ENCODE measurements at regions not wholly inside any gene's neighbourhood (a gene's known extent, or its start where the extent isn't known, plus 50 kb on each side); places are given as distances from the start of the nearest gene placed in this dataset.

DNA sequence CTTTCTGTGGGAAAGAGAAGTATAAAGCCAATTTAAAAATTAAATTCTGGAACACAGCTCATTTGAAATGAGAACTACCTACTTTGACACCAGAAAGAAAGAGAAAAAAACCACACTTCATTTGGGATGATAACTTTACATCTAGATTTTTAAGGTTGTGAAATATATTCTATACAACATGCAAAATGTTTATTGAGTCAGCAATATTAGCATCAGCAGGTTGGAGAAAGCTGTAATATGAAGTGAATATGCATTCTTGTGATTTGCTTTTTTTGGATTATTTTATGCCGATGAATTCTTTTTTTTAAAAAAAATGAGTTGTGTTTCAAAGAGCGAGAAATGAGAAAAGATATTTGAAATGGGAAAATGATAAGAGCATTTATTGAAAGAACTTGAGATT lies 307.0 kb upstream of the DPPA4 start (continued):
- TF ChIP-seq, protein P1, sequence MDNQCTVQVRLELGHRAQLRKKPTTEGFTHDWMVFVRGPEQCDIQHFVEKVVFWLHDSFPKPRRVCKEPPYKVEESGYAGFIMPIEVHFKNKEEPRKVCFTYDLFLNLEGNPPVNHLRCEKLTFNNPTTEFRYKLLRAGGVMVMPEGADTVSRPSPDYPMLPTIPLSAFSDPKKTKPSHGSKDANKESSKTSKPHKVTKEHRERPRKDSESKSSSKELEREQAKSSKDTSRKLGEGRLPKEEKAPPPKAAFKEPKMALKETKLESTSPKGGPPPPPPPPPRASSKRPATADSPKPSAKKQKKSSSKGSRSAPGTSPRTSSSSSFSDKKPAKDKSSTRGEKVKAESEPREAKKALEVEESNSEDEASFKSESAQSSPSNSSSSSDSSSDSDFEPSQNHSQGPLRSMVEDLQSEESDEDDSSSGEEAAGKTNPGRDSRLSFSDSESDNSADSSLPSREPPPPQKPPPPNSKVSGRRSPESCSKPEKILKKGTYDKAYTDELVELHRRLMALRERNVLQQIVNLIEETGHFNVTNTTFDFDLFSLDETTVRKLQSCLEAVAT (IDR thresholded peaks at IDR 0.05) = no peak

DNA sequence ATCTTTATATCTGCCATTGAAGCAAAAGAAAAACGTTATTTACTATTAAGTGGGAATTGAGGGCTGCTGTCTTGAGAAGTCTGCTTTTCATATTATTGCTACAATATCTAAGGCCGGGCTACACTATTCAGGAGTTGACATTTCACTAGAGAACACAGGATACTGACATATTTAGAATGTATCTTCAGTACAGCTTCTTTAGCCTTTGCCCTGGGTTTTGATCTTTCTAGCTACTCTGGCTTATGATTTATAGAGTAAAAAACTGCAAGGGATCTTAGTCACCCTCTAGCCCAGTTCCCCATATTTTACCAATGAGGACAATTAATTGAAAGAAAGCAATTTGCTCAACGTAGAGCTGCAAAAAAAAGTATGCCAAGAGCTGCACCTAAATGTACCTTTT lies 307.4 kb upstream of the DPPA4 start:
- Histone ChIP-seq H3K36me3 (ENCODE audit: control insufficient read depth in 2 of 2, insufficient read depth in 2 of 2, low read length in 1 of 2) (no peaks in the 10 kb centered on the region), H3K9me3 (replicated peaks; ENCODE audit: control insufficient read depth, insufficient read depth, low read length) (no peaks in the 10 kb centered on the region), H4K20me1 (ENCODE audit: control insufficient read depth, insufficient read depth) (no peaks in the 10 kb centered on the region), H3K79me2 (ENCODE audit: control insufficient read depth, insufficient read depth, low read length) (no peaks in the 10 kb centered on the region), H3K4me2 (ENCODE audit: control insufficient read depth, insufficient read depth) (no peak overlapping the region), H3K27ac (ENCODE audit: control insufficient read depth, insufficient read depth) (no peak overlapping the region), H3K4me1 (ENCODE audit: control insufficient read depth, insufficient read depth, low read length) (no peaks in the 10 kb centered on the region), H2AFZ (ENCODE audit: control insufficient read depth, low read depth, low read length) (no peak overlapping the region), H3K9ac (ENCODE audit: control insufficient read depth, insufficient read depth, low read length) (no peak overlapping the region), H3K4me3 (no peak overlapping the region), H3K27me3 (replicated peaks in 1 of 2; ENCODE audit: control insufficient read depth in 2 of 2, insufficient read depth in 2 of 2, low read length in 1 of 2) (no peaks in the 10 kb centered on the region)
- 0% methylated on average over 3 of the region's 3 CpGs for WGBS (ENCODE audit: insufficient coverage, insufficient replicate concordance, low lambda C conversion rate, missing lambda C conversion rate)
- CTCF ChIA-PET = no interaction called here
- POLR2A ChIA-PET = no interaction called here
- RAD21 ChIA-PET (ENCODE audit: unreplicated experiment) = no interaction called here
- no peak for DNase-seq (ENCODE audit: low read depth, low spot score)
- BruUV-seq (replicated peaks) = no TSS peak
- TF ChIP-seq SIN3A (IDR thresholded peaks at IDR 0.05; ENCODE audit: low read depth, low read length) = no peak
- no peak for ATAC-seq
- SMC1A ChIA-PET (ENCODE audit: uncharacterized antibody, unreplicated experiment) = interaction anchor here (0.6 kb wide), 1 partner anchor 1019 kb away, joined by 3 read pairs; no protein-coding TSS in a partner anchor
- in situ Hi-C loops (cut with MboI) (no loop called here), intact Hi-C loops (cut with micrococcal nuclease; ENCODE audit: unreplicated experiment) (no loop called here)
- no peak for FAIRE-seq

DNA sequence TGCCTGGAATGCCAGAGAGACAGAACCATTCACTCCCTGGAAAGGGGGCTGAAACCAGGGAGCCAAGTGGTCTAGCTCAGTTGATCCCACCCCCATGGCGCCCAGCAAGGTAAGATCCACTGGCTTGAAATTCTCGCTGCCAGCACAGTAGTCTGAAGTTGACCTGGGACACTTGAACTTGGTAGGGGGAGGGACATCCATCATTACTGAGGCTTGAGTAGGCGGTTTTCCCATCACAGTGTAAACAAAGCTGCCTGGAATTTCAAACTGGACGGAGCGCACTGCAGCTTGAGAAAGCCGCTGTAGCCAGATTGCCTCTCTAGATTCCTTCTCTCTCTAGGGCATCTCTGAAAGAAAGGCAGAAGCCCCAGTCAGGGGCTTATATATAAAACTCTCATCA lies 310.7 kb upstream of the DPPA4 start:
- Histone ChIP-seq H3K9me3 (replicated peaks; ENCODE audit: control insufficient read depth, insufficient read depth, low read length) (no peaks in the 10 kb centered on the region), H3K79me2 (ENCODE audit: control insufficient read depth, insufficient read depth, low read length) (no peaks in the 10 kb centered on the region), H3K27me3 (replicated peaks in 1 of 2; ENCODE audit: control insufficient read depth in 2 of 2, insufficient read depth in 2 of 2, low read length in 1 of 2) (no peaks in the 10 kb centered on the region), H3K36me3 (ENCODE audit: control insufficient read depth in 2 of 2, insufficient read depth in 2 of 2, low read length in 1 of 2) (no peaks in the 10 kb centered on the region), H3K27ac (ENCODE audit: control insufficient read depth, insufficient read depth) (no peak overlapping the region), H3K4me3 (no peak overlapping the region), H4K20me1 (ENCODE audit: control insufficient read depth, insufficient read depth) (no peaks in the 10 kb centered on the region), H3K4me1 (ENCODE audit: control insufficient read depth, insufficient read depth, low read length) (no peaks in the 10 kb centered on the region), H3K4me2 (ENCODE audit: control insufficient read depth, insufficient read depth) (no peak overlapping the region), H2AFZ (ENCODE audit: control insufficient read depth, low read depth, low read length) (no peak overlapping the region), H3K9ac (ENCODE audit: control insufficient read depth, insufficient read depth, low read length) (no peak overlapping the region)
- no TSS peak for BruUV-seq (replicated peaks)
- no peak for ATAC-seq
- TF ChIP-seq SMARCA5 (IDR thresholded peaks at IDR 0.05) (no peak), JUND (IDR thresholded peaks at IDR 0.05; ENCODE audit: low read depth, low read length) (no peak), NR2F1 (conservative IDR thresholded peaks at IDR 0.05) (no peak), MEF2A (IDR thresholded peaks at IDR 0.05; ENCODE audit: insufficient read depth, low read depth, low read length) (no peak), MTA2 (IDR thresholded peaks at IDR 0.05; ENCODE audit: low read depth) (no peak), TCF12 (IDR thresholded peaks at IDR 0.05; ENCODE audit: low read depth, low read length) (no peak), TARDBP (IDR thresholded peaks at IDR 0.05; ENCODE audit: borderline replicate concordance) (no peak), EGR1 (IDR thresholded peaks at IDR 0.05; ENCODE audit: borderline replicate concordance in 1 of 2, low read depth in 2 of 2, low read length in 2 of 2) (no peak), HDAC2 (IDR thresholded peaks at IDR 0.05) (no peak)
- POLR2A ChIA-PET = no interaction called here
- CTCF ChIA-PET = no interaction called here
- in situ Hi-C loops (cut with MboI) = no loop called here
- no peak for FAIRE-seq
- SMC1A ChIA-PET (ENCODE audit: uncharacterized antibody, unreplicated experiment) = no interaction called here
- WGBS (ENCODE audit: insufficient coverage, insufficient replicate concordance, low lambda C conversion rate, missing lambda C conversion rate) = 73% methylated on average over 6 of the region's 6 CpGs
- no peak for DNase-seq (ENCODE audit: low read depth, low spot score)
- intact Hi-C loops (cut with micrococcal nuclease; ENCODE audit: unreplicated experiment) = no loop called here
- RAD21 ChIA-PET (ENCODE audit: unreplicated experiment) = no interaction called here

Data from GM12878 (cell line).